GM23248 (cell line): ENCODE measurements at regions not wholly inside any gene's neighbourhood (a gene's known extent, or its start where the extent isn't known, plus 50 kb on each side); places are given as distances from the start of the nearest gene placed in this dataset.

Source experiments
- DNase-seq: peaks from one replicate; pipeline ENCODE4 v3.0.0-alpha.2; 2015
- H2AFZ ChIP-seq: fragments of 200-600 bp; sonication (generic); 2 replicates; pipeline ENCODE4 v1.6.1; 2016; ENCODE audit warnings: antibody characterized with exemption
- H3F3A ChIP-seq: fragments of 200-600 bp; sonication (generic); 2 replicates; pipeline ENCODE4 v1.6.1; 2016; ENCODE audit warnings: mild to moderate bottlenecking, antibody characterized with exemption, mixed run types; ENCODE audit not compliant: insufficient read depth
- H3K27ac ChIP-seq: fragments of 200-600 bp; sonication (generic); 2 replicates; pipeline ENCODE4 v1.5.1; 2016; ENCODE audit warnings: mild to moderate bottlenecking
- H3K27me3 ChIP-seq: fragments of 200-600 bp; sonication (generic); replicated peaks from 2 replicates; pipeline ENCODE4 v1.6.1; 2016; ENCODE audit warnings: mild to moderate bottlenecking; ENCODE audit not compliant: insufficient read depth
- H3K36me3 ChIP-seq: fragments of 200-600 bp; sonication (generic); 2 replicates; pipeline ENCODE4 v1.6.1; 2016; ENCODE audit warnings: low read depth, mild to moderate bottlenecking
- H3K4me1 ChIP-seq: fragments of 200-600 bp; sonication (generic); 2 replicates; pipeline ENCODE4 v1.6.1; 2016; ENCODE audit warnings: mild to moderate bottlenecking; ENCODE audit not compliant: insufficient read depth
- H3K4me2 ChIP-seq: fragments of 200-600 bp; sonication (generic); one replicate; pipeline ENCODE4 v1.6.1; 2016; ENCODE audit warnings: mild to moderate bottlenecking; ENCODE audit not compliant: unreplicated experiment
- H3K4me3 ChIP-seq: fragments of 200-600 bp; sonication (generic); 2 replicates; pipeline ENCODE4 v1.5.1; 2016; ENCODE audit warnings: mild to moderate bottlenecking
- H3K79me2 ChIP-seq: fragments of 200-600 bp; sonication (generic); 2 replicates; pipeline ENCODE4 v1.6.1; 2016; ENCODE audit warnings: mild to moderate bottlenecking; ENCODE audit not compliant: insufficient read depth
- H3K9ac ChIP-seq: fragments of 200-600 bp; sonication (generic); 2 replicates; pipeline ENCODE4 v1.6.1; 2016; ENCODE audit warnings: mild to moderate bottlenecking
- H3K9me2 ChIP-seq: fragments of 200-600 bp; sonication (generic); 2 replicates; pipeline ENCODE4 v1.6.1; 2016; ENCODE audit warnings: mixed run types, mild to moderate bottlenecking, moderate library complexity; ENCODE audit not compliant: insufficient read depth
- H3K9me3 ChIP-seq: fragments of 200-600 bp; sonication (generic); one replicate; pipeline ENCODE4 v1.6.1; 2017; ENCODE audit warnings: low read depth
- H4K20me1 ChIP-seq: fragments of 200-600 bp; sonication (generic); 2 replicates; pipeline ENCODE4 v1.6.0; 2016; ENCODE audit not compliant: insufficient read depth
- EZH2 ChIP-seq: fragments of 200-600 bp; sonication (generic); IDR thresholded peaks from 2 replicates; pipeline ENCODE4 v1.6.1; 2018; ENCODE audit warnings: antibody characterized with exemption, mild to moderate bottlenecking; ENCODE audit not compliant: insufficient read depth, poor library complexity, severe bottlenecking
- EZH2phosphoT487 ChIP-seq: fragments of 200-600 bp; sonication (generic); IDR thresholded peaks from 2 replicates; pipeline ENCODE4 v1.6.1; 2018; ENCODE audit warnings: antibody characterized with exemption, moderate library complexity, mild to moderate bottlenecking, low read depth; ENCODE audit not compliant: insufficient read depth
- WGBS, 2 experiments: methylation state at CpG; one replicate each; pipeline ENCODE4 v1.1.6; 2015 to 2017; ENCODE audit warnings: low lambda C conversion rate in 2 of 2, low coverage in 1 of 2; ENCODE audit errors: missing lambda C conversion rate in 2 of 2; 5-methylcytosine and 5-hydroxymethylcytosine counted together
- in situ Hi-C: fragments of 300-500 bp; cut with MboI; formaldehyde crosslinking; loops from 2 replicates; pipeline ENCODE4 v1.15.0; 2020

DNA sequence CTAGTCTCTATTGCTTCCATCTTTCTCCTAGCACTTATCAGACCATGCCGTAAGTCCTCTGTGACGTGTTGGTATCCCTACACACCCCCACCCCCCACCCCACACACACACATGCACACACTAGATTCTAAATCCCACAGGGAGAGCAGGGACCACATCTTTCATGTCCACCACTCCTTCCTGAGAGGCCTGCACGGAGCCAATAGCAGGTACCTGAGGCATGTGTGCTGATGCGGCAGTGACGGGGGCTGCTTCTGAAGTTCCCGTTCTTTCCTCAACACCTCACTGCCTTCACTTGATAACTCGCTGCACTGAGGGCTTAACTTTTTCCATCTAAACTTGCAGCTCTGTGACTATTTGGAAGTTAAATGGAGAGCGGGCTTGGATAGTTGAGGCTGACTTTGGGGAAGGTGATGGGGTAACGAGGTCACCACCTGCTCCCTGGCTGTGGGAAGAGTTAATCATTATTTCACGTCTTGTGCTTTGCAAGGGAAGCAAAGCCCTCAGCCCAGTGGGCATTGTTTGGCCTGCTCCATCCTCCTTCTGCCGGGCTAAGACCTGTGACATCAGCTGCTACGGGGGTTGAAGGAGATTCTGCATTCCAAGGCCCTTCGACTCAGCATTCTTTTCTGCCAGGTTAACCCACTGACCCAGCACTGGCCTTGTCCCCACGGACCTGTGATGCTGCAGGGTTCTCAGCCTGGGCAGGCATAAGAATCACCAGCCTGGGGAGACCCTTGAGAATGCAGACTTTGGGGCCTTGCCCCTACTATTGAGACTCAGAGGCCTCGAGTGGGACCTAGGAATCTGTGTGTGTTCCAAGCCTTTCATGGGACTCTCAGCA, 187.8 kb downstream of the ANKRD60 start:
- Histone ChIP-seq H3K9me3 (no peaks in the 10 kb centered on the region), H3K36me3 (no peaks in the 10 kb centered on the region), H2AFZ (no peak overlapping the region), H3F3A (no peaks in the 10 kb centered on the region), H3K79me2 (no peaks in the 10 kb centered on the region), H3K4me1 (peaks cover 7% of the 10 kb centered on the region), H4K20me1 (no peaks in the 10 kb centered on the region), H3K9me2 (no peaks in the 10 kb centered on the region), H3K9ac (no peak overlapping the region), H3K4me3 (no peak overlapping the region), H3K4me2 (no peak overlapping the region), H3K27me3 (no peaks in the 10 kb centered on the region), H3K27ac (no peak overlapping the region)
- TF ChIP-seq EZH2phosphoT487 (no peak), EZH2 (no peak)
- no peak for DNase-seq
- 83 to 84% methylated on average over 15 of the region's 15 CpGs for WGBS, 2 experiments
- in situ Hi-C loops, result no loop called here

GRCh38 chr20:58039274-58040092, 189.0 kb downstream of the ANKRD60 start:
- peaks cover 7% of the 10 kb centered on the region for H3K4me1 ChIP-seq
- no peaks in the 10 kb centered on the region for H3K9me3 ChIP-seq
- TF ChIP-seq EZH2 (no peak), EZH2phosphoT487 (no peak)
- no peaks in the 10 kb centered on the region for H3K27me3 ChIP-seq
- 92 to 94% methylated on average over 21 to 26 of the region's 26 CpGs for WGBS, 2 experiments
- H2AFZ ChIP-seq, result no peak overlapping the region
- no peaks in the 10 kb centered on the region for H4K20me1 ChIP-seq
- H3K9me2 ChIP-seq, result no peaks in the 10 kb centered on the region
- H3K9ac ChIP-seq, result no peak overlapping the region
- in situ Hi-C loops, result no loop called here
- H3K4me2 ChIP-seq, result no peak overlapping the region
- no peak overlapping the region for H3K27ac ChIP-seq
- no peak overlapping the region for H3K4me3 ChIP-seq
- no peaks in the 10 kb centered on the region for H3K79me2 ChIP-seq
- no peaks in the 10 kb centered on the region for H3K36me3 ChIP-seq
- no peaks in the 10 kb centered on the region for H3F3A ChIP-seq
- DNase-seq, result no peak

DNA sequence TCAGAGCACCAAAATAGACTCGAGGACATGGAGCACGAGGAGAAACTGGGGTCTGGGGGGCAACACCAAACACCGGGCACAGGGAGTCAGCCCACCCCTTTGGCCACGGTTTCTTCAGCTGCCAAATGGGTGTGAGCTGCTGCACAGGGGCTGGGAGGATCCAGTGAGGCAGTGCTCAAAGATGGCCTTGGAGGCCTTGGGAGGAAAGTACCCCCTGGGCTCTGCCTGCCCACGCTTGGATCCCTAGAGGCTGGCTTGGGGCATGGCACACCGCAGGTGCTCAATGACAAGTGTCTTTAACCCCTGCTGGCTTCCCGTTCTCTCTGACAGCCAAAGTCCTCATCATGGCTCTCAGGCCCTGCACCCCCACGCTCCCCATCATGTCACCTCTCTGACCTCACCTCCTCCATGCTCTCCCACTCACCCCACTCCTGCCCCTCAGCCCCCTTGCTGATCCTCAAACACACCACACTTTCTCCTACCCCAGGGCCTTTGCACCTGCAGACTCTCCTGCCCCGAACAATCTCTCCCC, 190.3 kb downstream of the ANKRD60 start:
- 87 to 88% methylated on average over 9 of the region's 9 CpGs for WGBS, 2 experiments
- no peak for TF ChIP-seq EZH2phosphoT487
- TF ChIP-seq EZH2, result no peak
- no peak overlapping the region for H3K9ac ChIP-seq
- DNase-seq, result no peak
- no peak overlapping the region for H2AFZ ChIP-seq
- H3K79me2 ChIP-seq, result no peaks in the 10 kb centered on the region
- H3K27ac ChIP-seq, result no peak overlapping the region
- no peak overlapping the region for H3K4me2 ChIP-seq
- H4K20me1 ChIP-seq, result no peaks in the 10 kb centered on the region
- peaks cover 7% of the 10 kb centered on the region for H3K4me1 ChIP-seq
- no peaks in the 10 kb centered on the region for H3K9me2 ChIP-seq
- in situ Hi-C loops, result no loop called here
- no peak overlapping the region for H3K4me3 ChIP-seq
- no peaks in the 10 kb centered on the region for H3K27me3 ChIP-seq
- no peaks in the 10 kb centered on the region for H3K9me3 ChIP-seq
- no peaks in the 10 kb centered on the region for H3K36me3 ChIP-seq
- no peaks in the 10 kb centered on the region for H3F3A ChIP-seq

- 97% methylated on average over 2 of the region's 2 CpGs for WGBS, 2 experiments
- TF ChIP-seq EZH2phosphoT487 (no peak), EZH2 (no peak)
- Histone ChIP-seq H3K27me3 (no peaks in the 10 kb centered on the region), H3K36me3 (no peaks in the 10 kb centered on the region), H3K4me2 (no peak overlapping the region), H2AFZ (no peak overlapping the region), H3K4me1 (peaks cover 4% of the 10 kb centered on the region; the same call in 1 of the 2 replicates), H3K27ac (no peak overlapping the region), H3F3A (no peaks in the 10 kb centered on the region), H3K4me3 (no peak overlapping the region), H3K9ac (no peak overlapping the region), H4K20me1 (no peaks in the 10 kb centered on the region), H3K9me3 (no peaks in the 10 kb centered on the region), H3K9me2 (no peaks in the 10 kb centered on the region), H3K79me2 (no peaks in the 10 kb centered on the region)
- in situ Hi-C loops, result no loop called here
- no peak for DNase-seq
These were observed 190.8 kb downstream of the ANKRD60 start for GRCh38 chr20:58037631-58038030.
